ENCODE measurements at regions not wholly inside any gene's neighbourhood (a gene's known extent, or its start where the extent isn't known, plus 50 kb on each side); places are given as distances from the start of the nearest gene placed in this dataset.

- Histone ChIP-seq H3K9me3 (ENCODE audit: control insufficient read depth in 2 of 3, insufficient read depth in 1 of 3, low read length in 3 of 3) (peaks cover 0 to 4% (median 0%) of the 10 kb centered on the region in 3 donors), H3K9ac (ENCODE audit: low read length in 3 of 3) (no peak overlapping the region), H3K4me3 (ENCODE audit: low read length in 3 of 3) (no peak overlapping the region), H3K4me1 (ENCODE audit: control insufficient read depth in 2 of 3, insufficient read depth in 2 of 3, low read depth in 1 of 3, low read length in 3 of 3) (no peaks in the 10 kb centered on the region), H3K36me3 (ENCODE audit: control insufficient read depth in 2 of 3, insufficient read depth in 3 of 3, low read length in 3 of 3) (no peaks in the 10 kb centered on the region), H3K27ac (ENCODE audit: low read depth in 2 of 2, low read length in 2 of 2) (no peak overlapping the region), H3K27me3 (ENCODE audit: control insufficient read depth, insufficient read depth, low read length) (no peaks in the 10 kb centered on the region)
- no peak for DNase-seq
- no peak for TF ChIP-seq CTCF (IDR thresholded peaks at IDR 0.05; ENCODE audit: borderline replicate concordance, extremely low read depth, insufficient read depth)
- intact Hi-C loops (cut with DNase I): no loop called here
- no peak for FAIRE-seq
These were observed 190.1 kb downstream of the BCL11B start for GRCh38 chr14:99081880-99082279.

GRCh38 chr14:99093532-99094517 is 178.2 kb downstream of the BCL11B start:
- DNase-seq (peak in 4 of 5 donors; percentile 41 to 56 (median 49)), FAIRE-seq (no peak)
- Histone ChIP-seq H3K27me3 (ENCODE audit: control insufficient read depth, insufficient read depth, low read length) (no peaks in the 10 kb centered on the region), H3K9ac (ENCODE audit: low read length in 3 of 3) (no peak overlapping the region), H3K27ac (ENCODE audit: low read depth in 2 of 2, low read length in 2 of 2) (no peak overlapping the region), H3K4me1 (ENCODE audit: control insufficient read depth in 2 of 3, insufficient read depth in 2 of 3, low read depth in 1 of 3, low read length in 3 of 3) (no peaks in the 10 kb centered on the region), H3K36me3 (ENCODE audit: control insufficient read depth in 2 of 3, insufficient read depth in 3 of 3, low read length in 3 of 3) (no peaks in the 10 kb centered on the region), H3K4me3 (ENCODE audit: low read length in 3 of 3) (no peak overlapping the region), H3K9me3 (ENCODE audit: control insufficient read depth in 2 of 3, insufficient read depth in 1 of 3, low read length in 3 of 3) (no peaks in the 10 kb centered on the region)
- intact Hi-C loops (cut with DNase I): no loop called here
- TF ChIP-seq CTCF (IDR thresholded peaks at IDR 0.05; ENCODE audit: borderline replicate concordance, extremely low read depth, insufficient read depth): no peak

- Histone ChIP-seq H3K4me3 (ENCODE audit: low read length in 3 of 3) (no peak overlapping the region), H3K9ac (ENCODE audit: low read length in 3 of 3) (no peak overlapping the region), H3K27ac (ENCODE audit: low read depth in 2 of 2, low read length in 2 of 2) (no peak overlapping the region), H3K4me1 (ENCODE audit: control insufficient read depth in 2 of 3, insufficient read depth in 2 of 3, low read depth in 1 of 3, low read length in 3 of 3) (no peaks in the 10 kb centered on the region), H3K9me3 (ENCODE audit: control insufficient read depth in 2 of 3, insufficient read depth in 1 of 3, low read length in 3 of 3) (no peaks in the 10 kb centered on the region), H3K36me3 (ENCODE audit: control insufficient read depth in 2 of 3, insufficient read depth in 3 of 3, low read length in 3 of 3) (no peaks in the 10 kb centered on the region), H3K27me3 (ENCODE audit: control insufficient read depth, insufficient read depth, low read length) (no peaks in the 10 kb centered on the region)
- intact Hi-C loops (cut with DNase I): no loop called here
- FAIRE-seq: no peak
- TF ChIP-seq CTCF (IDR thresholded peaks at IDR 0.05; ENCODE audit: borderline replicate concordance, extremely low read depth, insufficient read depth): no peak
- DNase-seq: no peak
These were observed 177.1 kb downstream of the BCL11B start for GRCh38 chr14:99094901-99095300.

Data from kidney (tissue), 13 donors.